ENCODE measurements at regions not wholly inside any gene's neighbourhood (a gene's known extent, or its start where the extent isn't known, plus 50 kb on each side); places are given as distances from the start of the nearest gene placed in this dataset.

- no peaks in the 10 kb centered on the region for H3K4me1 Mint-ChIP-seq
- H3K27ac Mint-ChIP-seq, result no peak overlapping the region
- H3K9me3 Mint-ChIP-seq, result peaks cover 7% of the 10 kb centered on the region
- no peak for TF ChIP-seq CTCF (IDR thresholded peaks at IDR 0.05)
- intact Hi-C loops (cut with micrococcal nuclease), result no loop called here
- ChIA-PET CTCF (no interaction called here), POLR2A (no interaction called here)
- no peak for DNase-seq
- no peaks in the 10 kb centered on the region for H3K36me3 Mint-ChIP-seq (ENCODE audit: low read depth)
- no peak for ATAC-seq (ENCODE audit: low read depth)
- no peaks in the 10 kb centered on the region for H3K27me3 Mint-ChIP-seq
- H3K4me3 Mint-ChIP-seq, result no peak overlapping the region
Observed at GRCh38 chr2:117635481-117635880, 179.0 kb upstream of the DDX18 start.

- ChIA-PET CTCF (no interaction called here), POLR2A (no interaction called here)
- DNase-seq (no peak), ATAC-seq (ENCODE audit: low read depth) (no peak)
- H3K27me3 Mint-ChIP-seq, result no peaks in the 10 kb centered on the region
- H3K27ac Mint-ChIP-seq, result no peak overlapping the region
- H3K9me3 Mint-ChIP-seq, result peaks cover 7% of the 10 kb centered on the region
- no peak for TF ChIP-seq CTCF (IDR thresholded peaks at IDR 0.05)
- intact Hi-C loops (cut with micrococcal nuclease), result no loop called here
- no peaks in the 10 kb centered on the region for H3K36me3 Mint-ChIP-seq (ENCODE audit: low read depth)
- no peaks in the 10 kb centered on the region for H3K4me1 Mint-ChIP-seq
- H3K4me3 Mint-ChIP-seq, result no peak overlapping the region
Observed at GRCh38 chr2:117639401-117639800, 175.1 kb upstream of the DDX18 start.

- Mint-ChIP-seq H3K27ac (no peak overlapping the region), H3K4me3 (no peak overlapping the region), H3K9me3 (no peaks in the 10 kb centered on the region), H3K4me1 (no peaks in the 10 kb centered on the region), H3K36me3 (ENCODE audit: low read depth) (no peaks in the 10 kb centered on the region), H3K27me3 (no peaks in the 10 kb centered on the region)
- POLR2A ChIA-PET, result no interaction called here
- CTCF ChIA-PET, result no interaction called here
- DNase-seq (no peak), ATAC-seq (ENCODE audit: low read depth) (no peak)
- no peak for TF ChIP-seq CTCF (IDR thresholded peaks at IDR 0.05)
- intact Hi-C loops (cut with micrococcal nuclease), result no loop called here
Observed at GRCh38 chr2:117644403-117644802, 170.1 kb upstream of the DDX18 start.

GRCh38 chr2:117645458-117645857, 169.0 kb upstream of the DDX18 start:
- DNase-seq, result no peak
- no peak overlapping the region for H3K27ac Mint-ChIP-seq
- no peaks in the 10 kb centered on the region for H3K4me1 Mint-ChIP-seq
- no peaks in the 10 kb centered on the region for H3K27me3 Mint-ChIP-seq
- TF ChIP-seq CTCF (IDR thresholded peaks at IDR 0.05), result no peak
- intact Hi-C loops (cut with micrococcal nuclease), result no loop called here
- CTCF ChIA-PET, result no interaction called here
- ATAC-seq (ENCODE audit: low read depth), result no peak
- H3K36me3 Mint-ChIP-seq (ENCODE audit: low read depth), result no peaks in the 10 kb centered on the region
- H3K9me3 Mint-ChIP-seq, result no peaks in the 10 kb centered on the region
- H3K4me3 Mint-ChIP-seq, result no peak overlapping the region
- POLR2A ChIA-PET, result no interaction called here

- intact Hi-C loops (cut with micrococcal nuclease), result no loop called here
- H3K9me3 Mint-ChIP-seq, result no peaks in the 10 kb centered on the region
- DNase-seq (no peak), ATAC-seq (ENCODE audit: low read depth) (no peak)
- no peaks in the 10 kb centered on the region for H3K4me1 Mint-ChIP-seq
- H3K27me3 Mint-ChIP-seq, result no peaks in the 10 kb centered on the region
- ChIA-PET CTCF (no interaction called here), POLR2A (no interaction called here)
- no peaks in the 10 kb centered on the region for H3K36me3 Mint-ChIP-seq (ENCODE audit: low read depth)
- no peak for TF ChIP-seq CTCF (IDR thresholded peaks at IDR 0.05)
- no peak overlapping the region for H3K4me3 Mint-ChIP-seq
- no peak overlapping the region for H3K27ac Mint-ChIP-seq
Observed at GRCh38 chr2:117646099-117646498, 168.4 kb upstream of the DDX18 start.
